Osteocyte (in vitro differentiated cells): ENCODE measurements at regions not wholly inside any gene's neighbourhood (a gene's known extent, or its start where the extent isn't known, plus 50 kb on each side); places are given as distances from the start of the nearest gene placed in this dataset.
"Not testable (repeated sequence)": the region's sequence is repeated elsewhere in the genome, so short reads cannot be mapped to it uniquely, and the experiment has no call there.

ENCODE experiments used
- DNase-seq: peaks from one replicate; pipeline ENCODE4 v3.0.0; 2021; ENCODE audit warnings: mixed read lengths; ENCODE audit not compliant: unreplicated experiment; ENCODE audit errors: extremely low spot score
- H3K27ac Mint-ChIP-seq: one replicate; pipeline ENCODE4 v1.8.0; 2021; ENCODE audit warnings: mild to moderate bottlenecking, mixed read lengths; ENCODE audit not compliant: unreplicated experiment
- H3K27me3 Mint-ChIP-seq: one replicate; pipeline ENCODE4 v1.8.0; 2021; ENCODE audit warnings: mixed read lengths; ENCODE audit not compliant: unreplicated experiment
- H3K36me3 Mint-ChIP-seq: one replicate; pipeline ENCODE4 v1.8.0; 2021; ENCODE audit warnings: mixed read lengths; ENCODE audit not compliant: unreplicated experiment
- H3K4me1 Mint-ChIP-seq: one replicate; pipeline ENCODE4 v1.8.0; 2021; ENCODE audit warnings: mixed read lengths; ENCODE audit not compliant: unreplicated experiment
- H3K4me3 Mint-ChIP-seq: one replicate; pipeline ENCODE4 v1.8.0; 2021; ENCODE audit warnings: mild to moderate bottlenecking, moderate library complexity, mixed read lengths; ENCODE audit not compliant: unreplicated experiment
- H3K9me3 Mint-ChIP-seq: one replicate; pipeline ENCODE4 v1.8.0; 2021; ENCODE audit warnings: mixed read lengths; ENCODE audit not compliant: unreplicated experiment
- TF ChIP-seq, protein P1 (sequence below): fragments of 200-600 bp; sonication (generic); IDR thresholded peaks from 2 replicates; pipeline ENCODE4 v1.5.0; 2021; ENCODE audit warnings: antibody characterized with exemption, mild to moderate bottlenecking, moderate library complexity

DNA sequence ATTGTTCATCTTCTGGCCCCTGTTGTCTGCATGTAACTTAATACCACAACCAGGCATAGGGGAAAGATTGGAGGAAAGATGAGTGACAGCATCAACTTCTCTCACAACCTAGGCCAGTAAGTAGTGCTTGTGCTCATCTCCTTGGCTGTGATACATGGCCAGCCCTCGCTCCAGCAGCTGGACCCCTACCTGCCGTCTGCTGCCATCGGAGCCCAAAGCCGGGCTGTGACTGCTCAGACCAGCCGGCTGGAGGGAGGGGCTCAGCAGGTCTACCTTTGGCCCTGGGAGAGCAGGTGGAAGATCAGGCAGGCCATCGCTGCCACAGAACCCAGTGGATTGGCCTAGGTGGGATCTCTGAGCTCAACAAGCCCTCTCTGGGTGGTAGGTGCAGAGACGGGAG lies 268.8 kb downstream of the OR4F29 start:
- H3K4me1 Mint-ChIP-seq, H3K36me3 Mint-ChIP-seq, H3K4me3 Mint-ChIP-seq, H3K9me3 Mint-ChIP-seq, H3K27me3 Mint-ChIP-seq, H3K27ac Mint-ChIP-seq: not testable (repeated sequence)
- peak; percentile 62 for DNase-seq

GRCh38 chr1:181247-182216 lies 269.9 kb downstream of the OR4F29 start:
- not testable (repeated sequence) for H3K27me3 Mint-ChIP-seq, H3K36me3 Mint-ChIP-seq, H3K4me3 Mint-ChIP-seq, H3K4me1 Mint-ChIP-seq, H3K9me3 Mint-ChIP-seq, H3K27ac Mint-ChIP-seq
- TF ChIP-seq, protein P1, sequence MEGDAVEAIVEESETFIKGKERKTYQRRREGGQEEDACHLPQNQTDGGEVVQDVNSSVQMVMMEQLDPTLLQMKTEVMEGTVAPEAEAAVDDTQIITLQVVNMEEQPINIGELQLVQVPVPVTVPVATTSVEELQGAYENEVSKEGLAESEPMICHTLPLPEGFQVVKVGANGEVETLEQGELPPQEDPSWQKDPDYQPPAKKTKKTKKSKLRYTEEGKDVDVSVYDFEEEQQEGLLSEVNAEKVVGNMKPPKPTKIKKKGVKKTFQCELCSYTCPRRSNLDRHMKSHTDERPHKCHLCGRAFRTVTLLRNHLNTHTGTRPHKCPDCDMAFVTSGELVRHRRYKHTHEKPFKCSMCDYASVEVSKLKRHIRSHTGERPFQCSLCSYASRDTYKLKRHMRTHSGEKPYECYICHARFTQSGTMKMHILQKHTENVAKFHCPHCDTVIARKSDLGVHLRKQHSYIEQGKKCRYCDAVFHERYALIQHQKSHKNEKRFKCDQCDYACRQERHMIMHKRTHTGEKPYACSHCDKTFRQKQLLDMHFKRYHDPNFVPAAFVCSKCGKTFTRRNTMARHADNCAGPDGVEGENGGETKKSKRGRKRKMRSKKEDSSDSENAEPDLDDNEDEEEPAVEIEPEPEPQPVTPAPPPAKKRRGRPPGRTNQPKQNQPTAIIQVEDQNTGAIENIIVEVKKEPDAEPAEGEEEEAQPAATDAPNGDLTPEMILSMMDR = peak; percentile 45
- peak; percentile 89 for DNase-seq

- H3K36me3 Mint-ChIP-seq, H3K27ac Mint-ChIP-seq, H3K4me1 Mint-ChIP-seq, H3K4me3 Mint-ChIP-seq, H3K9me3 Mint-ChIP-seq, H3K27me3 Mint-ChIP-seq: not testable (repeated sequence)
- peak; percentile 80 for DNase-seq
These were observed 270.7 kb downstream of the OR4F29 start for GRCh38 chr1:180749-181205.

- not testable (repeated sequence) for H3K27me3 Mint-ChIP-seq, H3K4me3 Mint-ChIP-seq, H3K4me1 Mint-ChIP-seq, H3K9me3 Mint-ChIP-seq, H3K36me3 Mint-ChIP-seq, H3K27ac Mint-ChIP-seq
- DNase-seq = peak; percentile 11
These were observed 312.6 kb downstream of the OR4F29 start for GRCh38 chr1:138842-139241.

DNA sequence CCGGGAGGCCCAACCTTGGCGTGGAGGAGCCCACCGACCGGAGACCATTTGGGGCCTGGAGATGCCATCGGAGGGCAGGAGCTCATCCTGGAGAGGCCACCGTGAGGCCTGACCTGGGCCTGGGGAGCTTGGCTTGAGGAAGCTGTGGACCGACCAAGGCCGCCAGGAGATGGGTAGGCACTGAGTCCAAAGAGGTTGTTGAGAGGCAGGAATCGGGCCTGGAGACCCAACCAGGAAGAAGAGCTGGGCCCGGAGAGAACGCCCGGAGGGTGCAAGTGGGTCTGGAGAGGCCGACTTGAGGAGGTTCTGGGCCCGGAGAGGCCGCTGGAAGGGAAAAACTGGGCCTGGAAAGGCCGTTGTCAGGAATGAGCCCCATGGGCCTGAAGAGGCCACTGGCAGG lies 313.8 kb downstream of the OR4F29 start:
- H3K4me3 Mint-ChIP-seq, H3K27ac Mint-ChIP-seq: not testable (repeated sequence)

GRCh38 chr1:136344-136932 lies 315.0 kb downstream of the OR4F29 start:
- not testable (repeated sequence) for H3K9me3 Mint-ChIP-seq, H3K27me3 Mint-ChIP-seq, H3K27ac Mint-ChIP-seq, H3K4me1 Mint-ChIP-seq, DNase-seq, H3K36me3 Mint-ChIP-seq, H3K4me3 Mint-ChIP-seq

More for the DNA sequence above, 313.8 kb downstream of the OR4F29 start:
- not testable (repeated sequence) for H3K27me3 Mint-ChIP-seq, H3K9me3 Mint-ChIP-seq, H3K36me3 Mint-ChIP-seq, H3K4me1 Mint-ChIP-seq
- DNase-seq = peak; percentile 21

- not testable (repeated sequence) for H3K4me1 Mint-ChIP-seq, H3K36me3 Mint-ChIP-seq, H3K4me3 Mint-ChIP-seq, H3K9me3 Mint-ChIP-seq, H3K27ac Mint-ChIP-seq, H3K27me3 Mint-ChIP-seq
- peak; percentile 23 for DNase-seq
These were observed 316.5 kb downstream of the OR4F29 start for GRCh38 chr1:134936-135335.

DNA sequence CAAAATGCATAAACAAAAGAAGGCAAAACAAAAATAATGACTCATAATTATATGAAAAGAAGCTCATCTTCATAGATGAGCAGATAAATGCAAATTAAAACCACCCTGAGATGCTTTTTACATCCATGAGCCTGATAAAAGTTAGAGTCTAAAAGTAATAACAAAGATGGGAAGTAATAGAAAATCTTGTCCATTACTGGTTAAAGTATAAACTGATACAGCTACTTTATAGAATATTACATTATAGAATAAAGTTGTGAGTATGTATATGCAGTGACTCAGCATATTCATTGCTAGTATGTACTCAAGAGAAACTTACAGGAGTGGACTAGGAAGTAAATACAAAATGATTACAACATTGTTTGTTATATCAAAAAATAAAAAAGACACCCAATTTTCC lies 333.0 kb downstream of the OR4F29 start:
- H3K9me3 Mint-ChIP-seq, H3K27ac Mint-ChIP-seq, H3K27me3 Mint-ChIP-seq, H3K4me3 Mint-ChIP-seq, H3K4me1 Mint-ChIP-seq, H3K36me3 Mint-ChIP-seq, DNase-seq: not testable (repeated sequence)

GRCh38 chr1:115534-115933 lies 335.9 kb downstream of the OR4F29 start:
- H3K27me3 Mint-ChIP-seq, H3K9me3 Mint-ChIP-seq, DNase-seq, H3K27ac Mint-ChIP-seq, H3K4me3 Mint-ChIP-seq, H3K4me1 Mint-ChIP-seq, H3K36me3 Mint-ChIP-seq: not testable (repeated sequence)

- H3K36me3 Mint-ChIP-seq, H3K4me3 Mint-ChIP-seq, H3K27ac Mint-ChIP-seq, H3K9me3 Mint-ChIP-seq, H3K27me3 Mint-ChIP-seq, H3K4me1 Mint-ChIP-seq, DNase-seq: not testable (repeated sequence)
These were observed 346.7 kb downstream of the OR4F29 start for GRCh38 chr1:104776-105175.

DNA sequence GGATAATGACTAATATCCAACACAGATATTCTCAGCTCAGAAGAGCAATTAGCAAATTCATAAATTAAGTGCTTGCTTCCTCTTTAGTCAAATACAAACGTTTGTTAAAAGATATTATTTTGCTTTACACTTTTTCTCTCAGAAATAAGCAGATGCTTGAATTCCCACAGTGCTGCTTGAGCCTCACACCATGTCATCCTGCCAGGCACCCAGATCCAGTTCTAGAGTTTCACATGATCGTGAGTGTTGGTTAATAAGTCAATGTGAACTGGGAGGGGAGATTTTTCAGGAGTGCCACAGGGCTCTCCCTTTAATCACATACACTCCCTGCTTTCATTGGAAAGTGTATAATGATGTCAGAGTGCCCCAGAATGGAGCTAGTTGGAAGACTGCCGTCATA lies 352.0 kb downstream of the OR4F29 start:
- not testable (repeated sequence) for H3K27ac Mint-ChIP-seq, H3K36me3 Mint-ChIP-seq

More for the DNA sequence above, 352.0 kb downstream of the OR4F29 start:
- DNase-seq, H3K9me3 Mint-ChIP-seq, H3K4me3 Mint-ChIP-seq, H3K4me1 Mint-ChIP-seq, H3K27me3 Mint-ChIP-seq: not testable (repeated sequence)
